Fibroblast of villous mesenchyme (primary cell): ENCODE measurements at regions not wholly inside any gene's neighbourhood (a gene's known extent, or its start where the extent isn't known, plus 50 kb on each side); places are given as distances from the start of the nearest gene placed in this dataset.

Experiments used
- DNase-seq: peaks from one replicate; pipeline ENCODE4 v3.0.0-alpha.2; 2010; ENCODE audit warnings: low read depth
- H3K4me3 ChIP-seq: 2 replicates; pipeline ENCODE4 v1.5.1; 2011; ENCODE audit warnings: low read depth, mild to moderate bottlenecking, low read length
- TF ChIP-seq, protein P1 (sequence below): IDR thresholded peaks from 2 replicates; pipeline ENCODE4 v1.5.1; 2012; ENCODE audit warnings: low read depth, mild to moderate bottlenecking, low read length; ENCODE audit not compliant: insufficient read depth

DNA sequence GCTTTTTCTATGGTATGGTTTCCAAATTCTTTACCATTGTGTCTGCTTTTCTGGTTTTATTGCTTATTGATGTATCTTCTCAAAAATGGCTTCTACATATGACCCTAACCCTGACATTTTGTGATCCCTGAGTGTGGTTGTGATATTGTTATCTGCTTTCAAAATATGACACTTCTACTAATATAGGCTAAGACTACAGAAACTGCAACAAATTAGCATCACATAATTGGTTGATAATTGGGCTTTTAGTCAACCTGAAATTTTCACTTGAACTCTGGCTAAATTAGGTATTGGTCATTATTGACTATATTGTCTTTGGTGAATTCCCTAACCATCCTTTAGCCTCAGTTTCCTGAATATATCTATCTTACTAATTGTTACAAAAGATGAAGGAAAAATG, 246.1 kb downstream of the PIK3C3 start:
- TF ChIP-seq, protein P1, sequence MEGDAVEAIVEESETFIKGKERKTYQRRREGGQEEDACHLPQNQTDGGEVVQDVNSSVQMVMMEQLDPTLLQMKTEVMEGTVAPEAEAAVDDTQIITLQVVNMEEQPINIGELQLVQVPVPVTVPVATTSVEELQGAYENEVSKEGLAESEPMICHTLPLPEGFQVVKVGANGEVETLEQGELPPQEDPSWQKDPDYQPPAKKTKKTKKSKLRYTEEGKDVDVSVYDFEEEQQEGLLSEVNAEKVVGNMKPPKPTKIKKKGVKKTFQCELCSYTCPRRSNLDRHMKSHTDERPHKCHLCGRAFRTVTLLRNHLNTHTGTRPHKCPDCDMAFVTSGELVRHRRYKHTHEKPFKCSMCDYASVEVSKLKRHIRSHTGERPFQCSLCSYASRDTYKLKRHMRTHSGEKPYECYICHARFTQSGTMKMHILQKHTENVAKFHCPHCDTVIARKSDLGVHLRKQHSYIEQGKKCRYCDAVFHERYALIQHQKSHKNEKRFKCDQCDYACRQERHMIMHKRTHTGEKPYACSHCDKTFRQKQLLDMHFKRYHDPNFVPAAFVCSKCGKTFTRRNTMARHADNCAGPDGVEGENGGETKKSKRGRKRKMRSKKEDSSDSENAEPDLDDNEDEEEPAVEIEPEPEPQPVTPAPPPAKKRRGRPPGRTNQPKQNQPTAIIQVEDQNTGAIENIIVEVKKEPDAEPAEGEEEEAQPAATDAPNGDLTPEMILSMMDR = no peak
- no peak overlapping the region for H3K4me3 ChIP-seq
- DNase-seq = no peak

DNA sequence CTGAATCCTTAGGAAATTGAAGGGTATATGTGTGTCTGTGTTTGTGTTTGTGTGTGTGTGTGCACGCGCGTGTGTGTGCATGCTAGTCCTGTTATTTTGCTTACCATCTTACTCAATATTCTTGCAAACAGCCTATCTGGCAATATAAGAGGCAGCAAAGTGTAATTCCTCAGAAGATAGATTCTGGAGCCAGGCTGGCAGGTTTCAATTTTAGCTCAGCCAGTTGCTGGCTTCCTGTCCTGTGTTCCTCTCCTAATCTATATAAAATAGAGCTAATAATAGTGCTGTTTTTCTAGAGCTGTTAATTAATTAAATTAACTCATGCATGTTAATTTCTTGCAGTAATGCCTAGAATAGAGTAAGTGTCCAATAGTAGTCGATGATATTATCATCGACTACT, 256.2 kb downstream of the PIK3C3 start:
- TF ChIP-seq, protein P1 = no peak
- H3K4me3 ChIP-seq = no peak overlapping the region
- DNase-seq = no peak

DNA sequence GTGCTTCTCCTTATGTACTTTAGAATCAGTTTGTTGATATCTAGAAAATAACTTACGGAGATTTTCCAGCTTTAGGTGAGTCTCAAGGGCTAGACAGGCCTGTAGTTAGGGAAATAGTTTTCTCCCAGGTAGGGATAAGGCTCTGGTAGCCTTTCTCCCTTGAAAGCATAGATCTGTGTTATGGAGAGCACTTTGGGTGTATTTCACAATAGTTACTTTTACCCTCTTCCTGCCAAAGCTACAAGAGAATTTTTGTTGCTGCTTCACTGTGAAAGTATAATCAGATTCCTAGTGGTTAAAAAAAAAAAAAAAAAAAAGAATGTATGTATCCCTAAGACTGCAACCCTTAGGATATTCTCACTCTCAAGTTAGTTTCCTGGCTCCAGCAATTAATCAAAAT, 267.5 kb downstream of the PIK3C3 start:
- TF ChIP-seq, protein P1 = no peak
- DNase-seq = no peak
- H3K4me3 ChIP-seq = no peak overlapping the region

- no peak overlapping the region for H3K4me3 ChIP-seq
- no peak for DNase-seq
- TF ChIP-seq, protein P1 = no peak
Measured at GRCh38 chr18:42228581-42228980, 273.5 kb downstream of the PIK3C3 start.

GRCh38 chr18:42229211-42230210, 274.5 kb downstream of the PIK3C3 start:
- no peak overlapping the region for H3K4me3 ChIP-seq
- TF ChIP-seq, protein P1 = no peak
- no peak for DNase-seq

DNA sequence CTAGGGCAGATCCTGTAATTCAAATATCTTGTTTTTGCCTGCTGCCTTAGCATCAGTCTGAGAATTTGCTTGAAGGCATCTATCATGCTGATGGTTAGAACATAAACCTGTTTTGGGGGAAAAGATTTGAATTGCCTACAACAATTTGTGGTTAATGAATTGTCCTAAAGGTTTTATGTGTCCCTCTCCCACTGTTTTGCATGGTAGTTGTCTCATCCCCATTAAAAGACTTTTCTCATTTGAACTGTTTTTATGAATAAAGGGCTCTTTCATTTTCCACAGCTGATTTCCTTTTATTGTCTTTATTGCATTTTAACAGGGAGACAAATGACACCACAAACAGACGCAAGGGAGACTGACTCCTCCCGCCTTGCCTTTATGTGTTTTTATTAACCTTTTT, 275.6 kb downstream of the PIK3C3 start:
- TF ChIP-seq, protein P1 = no peak
- DNase-seq = no peak
- no peak overlapping the region for H3K4me3 ChIP-seq
